Stimulated activated memory B cell treated with anti-CD40 and anti-IgM and Interleukin-4, amounts not matched to agents 10 μg/mL and 1 μg/mL and 100 μg/mL, for 72 hours (primary cell): ENCODE measurements at regions not wholly inside any gene's neighbourhood (a gene's known extent, or its start where the extent isn't known, plus 50 kb on each side); places are given as distances from the start of the nearest gene placed in this dataset.

Source experiments
- ATAC-seq: fragments of 150-1000 bp; cut with Tn5 transposase; 2 replicates; pipeline ENCODE4 v1.10.0; 2021
- H3K27ac Mint-ChIP-seq: one replicate; pipeline ENCODE4 v1.8.0; 2022; ENCODE audit warnings: mild to moderate bottlenecking, mixed read lengths
- H3K27me3 Mint-ChIP-seq: one replicate; pipeline ENCODE4 v1.8.0; 2022; ENCODE audit warnings: mixed read lengths
- H3K36me3 Mint-ChIP-seq: one replicate; pipeline ENCODE4 v1.8.0; 2022; ENCODE audit warnings: mixed read lengths
- H3K4me1 Mint-ChIP-seq: one replicate; pipeline ENCODE4 v1.8.0; 2022; ENCODE audit warnings: mixed read lengths
- H3K4me3 Mint-ChIP-seq: one replicate; pipeline ENCODE4 v1.8.0; 2022; ENCODE audit warnings: mild to moderate bottlenecking, moderate library complexity, mixed read lengths
- H3K9me3 Mint-ChIP-seq: one replicate; pipeline ENCODE4 v1.8.0; 2022; ENCODE audit warnings: mixed read lengths

DNA sequence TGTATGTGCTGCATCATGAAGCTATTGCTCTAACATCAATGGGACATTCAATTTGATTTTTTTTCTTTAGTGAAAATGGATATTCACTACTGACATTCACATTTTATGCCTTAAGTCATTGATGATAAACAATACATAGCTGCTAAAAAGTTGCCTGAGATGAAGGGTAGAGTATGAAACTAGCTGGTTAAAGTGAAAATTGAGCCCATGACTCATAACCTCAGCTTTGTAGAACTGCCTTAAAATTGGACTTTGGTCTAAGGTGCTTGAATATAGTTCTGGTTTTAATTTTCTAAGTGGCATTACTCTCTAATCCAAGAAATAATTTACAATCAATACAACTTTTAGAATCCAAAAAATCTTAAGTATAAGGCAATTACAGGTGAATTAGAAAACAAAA is 740.4 kb upstream of the RIOK2 start:
- H3K4me3 Mint-ChIP-seq: no peak overlapping the region
- no peaks in the 10 kb centered on the region for H3K36me3 Mint-ChIP-seq
- no peaks in the 10 kb centered on the region for H3K9me3 Mint-ChIP-seq
- H3K27me3 Mint-ChIP-seq: no peaks in the 10 kb centered on the region
- H3K4me1 Mint-ChIP-seq: no peaks in the 10 kb centered on the region
- H3K27ac Mint-ChIP-seq: no peak overlapping the region
- no peak for ATAC-seq

DNA sequence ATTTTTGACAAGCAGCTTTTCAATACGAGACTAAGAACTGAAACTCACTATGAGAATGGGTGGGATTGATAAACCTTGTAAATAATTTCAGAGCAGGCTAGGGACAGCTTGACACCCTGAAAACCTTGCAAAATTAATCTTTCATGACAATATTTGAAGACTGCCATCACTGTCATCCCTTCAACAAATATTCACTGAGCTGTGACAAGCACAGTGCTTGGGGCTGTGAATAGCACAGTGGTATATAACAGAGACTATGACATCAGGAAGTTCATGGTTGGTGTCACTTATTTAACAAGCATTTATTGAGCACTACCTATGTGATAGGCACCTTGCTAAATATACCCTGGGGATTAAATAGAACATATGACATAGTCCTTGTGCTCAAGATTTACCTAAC is 741.0 kb upstream of the RIOK2 start:
- H3K27me3 Mint-ChIP-seq: no peaks in the 10 kb centered on the region
- ATAC-seq: no peak
- no peaks in the 10 kb centered on the region for H3K36me3 Mint-ChIP-seq
- no peaks in the 10 kb centered on the region for H3K9me3 Mint-ChIP-seq
- no peak overlapping the region for H3K4me3 Mint-ChIP-seq
- H3K27ac Mint-ChIP-seq: no peak overlapping the region
- no peaks in the 10 kb centered on the region for H3K4me1 Mint-ChIP-seq

DNA sequence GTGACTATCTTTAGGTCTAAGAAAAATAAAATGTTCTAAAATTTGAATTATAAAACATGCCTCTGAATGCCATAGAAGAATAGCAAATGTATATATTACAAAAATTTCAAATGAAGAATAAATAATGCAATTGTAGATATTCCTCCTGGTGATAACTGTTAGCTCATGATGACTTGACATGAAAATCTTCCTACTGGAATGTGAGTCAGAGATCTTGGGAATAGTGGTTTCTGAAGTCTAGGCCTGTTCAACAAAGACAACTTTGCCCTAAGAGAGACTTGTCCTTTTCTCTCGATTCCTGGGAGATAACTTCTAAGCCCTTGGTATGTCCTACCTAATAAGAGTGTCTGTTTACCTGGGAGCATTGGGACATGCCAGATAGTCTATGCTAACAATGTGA is 746.3 kb upstream of the RIOK2 start:
- Mint-ChIP-seq H3K36me3 (no peaks in the 10 kb centered on the region), H3K4me3 (no peak overlapping the region), H3K4me1 (no peaks in the 10 kb centered on the region), H3K27me3 (no peaks in the 10 kb centered on the region), H3K27ac (no peak overlapping the region), H3K9me3 (no peaks in the 10 kb centered on the region)
- no peak for ATAC-seq

DNA sequence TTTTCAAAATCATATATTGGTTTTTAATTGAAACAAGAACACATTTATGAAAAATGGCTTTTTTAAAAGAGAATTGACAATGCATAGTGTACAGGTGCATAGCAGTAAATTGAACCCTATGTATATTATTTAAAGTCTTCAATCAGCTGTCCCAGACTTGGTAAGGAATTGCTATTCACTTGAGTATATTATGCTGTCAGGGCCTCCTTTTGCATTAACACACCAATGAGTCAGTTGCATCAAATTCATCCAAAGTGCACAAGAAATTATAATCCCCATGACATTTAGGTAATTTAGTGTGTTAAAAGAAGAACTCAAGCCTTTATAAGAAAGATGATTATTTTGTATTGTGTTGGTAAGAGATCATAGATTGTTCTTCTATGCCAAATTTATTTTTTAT is 748.8 kb upstream of the RIOK2 start:
- Mint-ChIP-seq H3K4me1 (no peaks in the 10 kb centered on the region), H3K9me3 (no peaks in the 10 kb centered on the region), H3K36me3 (no peaks in the 10 kb centered on the region), H3K4me3 (no peak overlapping the region), H3K27ac (no peak overlapping the region), H3K27me3 (no peaks in the 10 kb centered on the region)
- ATAC-seq: no peak

DNA sequence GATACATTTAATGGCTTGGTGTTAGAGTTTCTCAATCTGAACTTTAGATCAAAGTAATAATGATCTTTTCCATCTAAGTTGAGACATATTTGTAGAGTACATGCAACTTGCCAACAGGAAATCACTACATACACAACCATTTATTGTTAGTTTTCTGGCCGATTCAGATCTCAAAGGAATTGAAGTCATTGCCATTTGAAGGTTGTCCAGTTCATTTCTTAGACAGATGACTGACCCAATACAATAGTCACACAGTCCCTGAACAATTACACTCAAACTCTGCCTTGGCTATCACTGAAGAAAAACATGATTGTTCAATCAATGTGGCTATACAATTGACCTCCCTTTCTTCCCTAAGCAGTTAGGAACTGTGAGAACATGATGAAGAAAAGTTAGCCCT is 753.2 kb upstream of the RIOK2 start:
- H3K36me3 Mint-ChIP-seq: no peaks in the 10 kb centered on the region
- no peak for ATAC-seq
- H3K9me3 Mint-ChIP-seq: no peaks in the 10 kb centered on the region
- no peak overlapping the region for H3K4me3 Mint-ChIP-seq
- H3K4me1 Mint-ChIP-seq: no peaks in the 10 kb centered on the region
- no peak overlapping the region for H3K27ac Mint-ChIP-seq
- H3K27me3 Mint-ChIP-seq: no peaks in the 10 kb centered on the region

DNA sequence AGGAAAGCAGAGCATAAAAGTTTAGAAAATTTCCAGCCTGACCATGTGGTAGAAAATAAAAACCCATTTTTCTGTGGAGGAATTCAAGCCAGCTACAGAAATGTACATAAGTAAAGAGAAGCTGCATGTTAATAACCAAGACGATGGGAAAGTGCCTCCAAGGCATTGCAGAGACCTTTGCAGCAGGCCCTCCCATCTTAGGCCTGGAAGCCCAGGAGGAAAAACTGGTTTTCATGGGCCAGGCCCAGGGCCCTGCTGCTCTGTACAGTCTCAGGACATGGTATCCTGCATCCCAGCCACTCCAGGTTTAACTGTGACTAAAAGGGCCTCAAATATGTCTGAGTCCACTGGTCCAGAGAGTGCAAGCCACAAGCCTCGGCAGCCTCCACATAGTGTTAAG is 754.8 kb upstream of the RIOK2 start:
- Mint-ChIP-seq H3K27ac (no peak overlapping the region), H3K9me3 (no peaks in the 10 kb centered on the region), H3K36me3 (no peaks in the 10 kb centered on the region), H3K4me1 (no peaks in the 10 kb centered on the region), H3K4me3 (no peak overlapping the region), H3K27me3 (no peaks in the 10 kb centered on the region)
- ATAC-seq: peak; percentile 55

DNA sequence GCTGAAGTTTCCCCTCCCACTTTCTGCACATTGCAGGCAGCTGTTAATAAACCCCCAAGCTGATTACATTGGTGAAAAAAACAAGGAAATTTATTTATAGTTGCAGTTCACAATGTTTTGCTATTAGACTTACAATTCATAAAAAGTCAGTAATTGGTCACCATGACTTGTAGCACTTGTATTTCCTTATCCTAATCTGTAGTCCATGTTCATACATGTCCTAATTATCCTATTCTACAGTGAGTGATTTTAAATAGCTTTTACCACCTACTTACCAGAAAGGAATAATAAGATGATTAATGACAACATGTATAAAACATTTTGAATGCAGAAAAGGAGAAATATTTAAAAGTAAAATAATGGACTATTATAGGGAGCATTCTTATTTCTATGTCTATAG is 760.0 kb upstream of the RIOK2 start:
- no peaks in the 10 kb centered on the region for H3K27me3 Mint-ChIP-seq
- no peaks in the 10 kb centered on the region for H3K9me3 Mint-ChIP-seq
- no peaks in the 10 kb centered on the region for H3K4me1 Mint-ChIP-seq
- no peak for ATAC-seq
- H3K4me3 Mint-ChIP-seq: no peak overlapping the region
- no peaks in the 10 kb centered on the region for H3K36me3 Mint-ChIP-seq
- no peak overlapping the region for H3K27ac Mint-ChIP-seq

DNA sequence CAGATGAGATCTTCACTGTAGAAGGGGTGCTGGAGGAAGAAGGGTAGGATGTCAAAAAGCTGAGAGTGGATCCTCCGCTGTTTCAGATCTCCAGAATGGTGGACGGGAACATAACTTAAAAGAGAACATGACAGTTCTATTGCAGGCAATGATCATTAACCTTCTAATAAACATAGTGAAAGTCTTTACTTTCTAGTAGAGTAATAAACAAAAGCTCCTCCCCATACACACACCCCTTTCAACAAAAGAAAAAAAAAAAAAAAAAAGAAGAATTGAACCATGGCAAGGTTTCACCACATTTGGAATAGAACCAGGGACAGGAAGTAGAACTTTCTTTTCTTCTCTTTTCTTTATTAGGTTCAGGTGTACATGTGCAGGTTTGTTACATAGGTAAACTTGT is 768.1 kb upstream of the RIOK2 start:
- no peaks in the 10 kb centered on the region for H3K4me1 Mint-ChIP-seq
- no peak overlapping the region for H3K27ac Mint-ChIP-seq
- no peak overlapping the region for H3K4me3 Mint-ChIP-seq

DNA sequence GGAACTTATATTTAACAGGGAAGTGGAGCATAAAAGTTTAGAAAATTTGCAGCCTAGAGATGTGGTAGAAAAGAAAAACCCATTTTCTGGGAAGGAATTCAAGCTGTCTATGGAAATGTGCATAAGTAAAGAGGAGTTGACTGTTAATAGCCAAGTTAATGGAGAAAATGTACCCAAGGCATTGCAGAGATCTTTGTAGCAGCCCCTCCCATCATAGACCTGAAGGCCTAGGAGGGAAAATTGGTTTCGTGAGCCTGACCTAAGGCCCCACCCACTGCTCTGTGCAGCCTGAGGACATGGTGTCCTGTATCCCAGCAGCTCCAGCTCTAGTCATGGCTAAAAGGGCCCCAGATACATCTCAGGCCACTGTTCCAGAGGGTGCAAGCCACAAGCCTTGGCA is 772.4 kb upstream of the RIOK2 start:
- peaks cover 13% of the 10 kb centered on the region for H3K9me3 Mint-ChIP-seq
- no peaks in the 10 kb centered on the region for H3K36me3 Mint-ChIP-seq
- no peak overlapping the region for H3K27ac Mint-ChIP-seq
- H3K4me3 Mint-ChIP-seq: no peak overlapping the region
- no peaks in the 10 kb centered on the region for H3K27me3 Mint-ChIP-seq
- H3K4me1 Mint-ChIP-seq: no peaks in the 10 kb centered on the region
- peak; percentile 8 for ATAC-seq

More for the DNA sequence above, 768.1 kb upstream of the RIOK2 start:
- H3K27me3 Mint-ChIP-seq: no peaks in the 10 kb centered on the region
- no peaks in the 10 kb centered on the region for H3K36me3 Mint-ChIP-seq
- peaks cover 8% of the 10 kb centered on the region for H3K9me3 Mint-ChIP-seq
- no peak for ATAC-seq

DNA sequence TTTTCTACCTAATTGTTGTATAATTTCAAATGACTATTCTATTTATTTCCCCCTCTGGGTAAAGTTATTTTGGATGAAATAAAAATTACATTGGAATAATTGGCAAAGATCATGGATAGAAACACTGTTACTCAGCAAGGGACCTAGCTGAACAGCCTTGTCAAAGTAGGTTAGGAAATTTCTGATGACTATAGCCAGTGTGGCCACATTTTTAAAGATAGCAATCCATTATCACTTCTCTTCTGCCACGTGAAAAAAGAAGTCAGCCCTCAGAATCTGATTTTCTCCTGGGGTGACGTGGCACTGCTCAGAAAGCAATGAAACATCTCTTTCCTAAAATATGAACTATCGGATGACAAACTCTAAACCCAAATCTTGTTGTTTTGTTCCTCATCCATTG is 784.2 kb upstream of the RIOK2 start:
- H3K4me1 Mint-ChIP-seq: no peaks in the 10 kb centered on the region
- H3K36me3 Mint-ChIP-seq: no peaks in the 10 kb centered on the region
- H3K4me3 Mint-ChIP-seq: no peak overlapping the region
- H3K9me3 Mint-ChIP-seq: no peaks in the 10 kb centered on the region
- ATAC-seq: no peak
- no peaks in the 10 kb centered on the region for H3K27me3 Mint-ChIP-seq
- H3K27ac Mint-ChIP-seq: no peak overlapping the region

DNA sequence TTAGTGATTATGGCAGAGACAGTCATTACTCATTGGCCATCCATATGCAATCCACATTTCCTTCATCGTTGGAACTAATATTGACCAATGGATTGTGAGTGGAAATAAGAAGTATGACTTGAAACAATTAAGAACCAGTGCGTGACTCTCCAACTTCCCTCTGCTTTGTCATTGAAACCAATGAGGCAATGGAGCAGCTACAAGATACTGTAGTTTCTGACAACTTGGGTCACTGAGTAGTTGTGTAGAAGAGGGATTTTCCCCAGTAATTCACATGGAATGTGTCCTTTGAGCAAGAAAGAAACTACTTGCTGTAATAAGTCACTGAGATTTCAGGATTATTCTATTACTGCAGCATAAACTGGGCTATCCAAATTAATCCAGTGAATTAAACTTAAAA is 785.3 kb upstream of the RIOK2 start:
- Mint-ChIP-seq H3K27me3 (no peaks in the 10 kb centered on the region), H3K36me3 (no peaks in the 10 kb centered on the region), H3K4me3 (no peak overlapping the region), H3K9me3 (no peaks in the 10 kb centered on the region), H3K4me1 (no peaks in the 10 kb centered on the region), H3K27ac (no peak overlapping the region)
- ATAC-seq: no peak

DNA sequence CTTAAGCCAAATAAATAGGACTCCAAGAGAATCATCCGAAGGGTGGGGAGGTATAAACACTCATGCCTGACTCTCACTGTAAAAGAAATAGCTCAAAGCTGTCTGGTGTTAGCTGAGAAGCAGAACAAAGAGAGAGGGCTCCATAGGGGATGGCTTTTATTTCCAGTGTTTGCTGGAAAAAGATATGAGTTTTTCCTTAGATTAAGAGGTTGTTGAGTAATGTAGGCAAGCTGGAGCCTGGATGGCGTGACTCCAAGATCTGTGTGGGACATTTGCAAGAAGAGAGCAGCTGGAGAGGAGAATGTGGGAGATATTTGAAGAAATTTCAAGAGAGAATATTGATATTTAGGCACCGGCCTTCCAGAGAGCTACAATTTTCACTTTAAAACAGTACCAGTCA is 793.7 kb upstream of the RGMB start:
- H3K9me3 Mint-ChIP-seq: no peaks in the 10 kb centered on the region
- ATAC-seq: peak; percentile 12
- H3K36me3 Mint-ChIP-seq: no peaks in the 10 kb centered on the region
- no peaks in the 10 kb centered on the region for H3K27me3 Mint-ChIP-seq
- H3K27ac Mint-ChIP-seq: no peak overlapping the region
- no peaks in the 10 kb centered on the region for H3K4me1 Mint-ChIP-seq
- no peak overlapping the region for H3K4me3 Mint-ChIP-seq

DNA sequence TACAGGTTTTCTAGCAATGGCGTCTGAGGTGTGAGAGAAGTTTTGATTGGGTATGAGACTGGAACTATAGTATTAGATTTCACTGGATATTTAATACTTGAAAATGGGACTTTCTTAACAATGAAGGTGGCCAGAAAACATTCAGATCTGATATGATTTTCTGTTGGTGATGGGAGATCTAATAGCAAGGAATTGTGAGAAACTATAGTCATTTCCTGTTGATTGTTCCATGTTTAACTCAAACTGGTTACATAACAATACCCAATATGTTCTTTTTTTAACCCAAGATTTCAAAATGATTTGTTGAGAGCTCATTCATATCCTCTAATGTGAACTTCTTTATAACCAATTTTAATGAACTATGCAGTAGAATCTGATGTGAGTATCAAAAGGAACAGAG is 793.2 kb upstream of the RGMB start:
- ATAC-seq: no peak
- Mint-ChIP-seq H3K9me3 (no peaks in the 10 kb centered on the region), H3K27ac (no peak overlapping the region), H3K4me3 (no peak overlapping the region), H3K27me3 (no peaks in the 10 kb centered on the region), H3K36me3 (no peaks in the 10 kb centered on the region), H3K4me1 (no peaks in the 10 kb centered on the region)

DNA sequence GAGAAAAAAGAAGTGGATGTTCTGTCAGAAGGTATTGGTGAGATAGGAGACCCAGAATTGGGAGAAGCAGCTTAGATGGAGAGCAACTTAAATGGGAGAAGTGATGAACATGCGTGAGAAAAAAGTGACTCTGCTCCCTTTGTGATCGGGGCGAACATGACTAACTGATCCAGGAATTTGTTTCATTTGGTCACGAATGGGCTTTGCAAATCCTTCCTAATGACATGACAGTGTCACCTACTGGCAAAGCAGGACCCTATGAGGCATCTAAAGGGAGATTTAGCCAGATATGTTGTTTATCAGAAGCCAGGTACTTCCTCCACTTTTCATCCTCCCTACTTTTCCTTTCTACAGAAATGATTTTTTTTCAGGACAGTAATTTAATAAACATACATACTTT is 787.4 kb upstream of the RGMB start:
- no peak overlapping the region for H3K4me3 Mint-ChIP-seq
- ATAC-seq: no peak
- H3K27me3 Mint-ChIP-seq: peaks cover 7% of the 10 kb centered on the region
- no peaks in the 10 kb centered on the region for H3K36me3 Mint-ChIP-seq
- H3K4me1 Mint-ChIP-seq: no peaks in the 10 kb centered on the region
- H3K27ac Mint-ChIP-seq: no peak overlapping the region
- H3K9me3 Mint-ChIP-seq: no peaks in the 10 kb centered on the region

DNA sequence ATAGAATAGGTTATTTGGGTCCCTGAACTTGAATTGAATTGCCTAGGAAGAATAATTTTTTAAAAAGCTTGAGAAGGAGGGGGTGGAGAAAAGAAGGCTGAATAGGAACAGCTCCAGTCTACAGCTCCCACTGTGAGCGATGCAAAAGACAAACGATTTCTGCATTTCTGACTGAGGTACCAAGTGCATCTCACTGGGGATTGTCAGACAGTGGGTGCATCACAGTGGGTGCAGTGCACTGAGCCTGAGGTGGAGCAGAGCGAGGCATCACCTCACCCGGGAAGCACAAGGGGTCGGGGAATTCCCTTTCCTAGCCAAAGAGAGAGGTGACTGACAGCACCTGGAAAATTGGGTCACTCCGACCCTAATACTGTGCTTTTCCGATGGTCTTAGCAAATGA is 782.2 kb upstream of the RGMB start:
- H3K27me3 Mint-ChIP-seq: peaks cover 9% of the 10 kb centered on the region
- no peak overlapping the region for H3K4me3 Mint-ChIP-seq
- H3K27ac Mint-ChIP-seq: no peak overlapping the region
- peaks cover 12% of the 10 kb centered on the region for H3K9me3 Mint-ChIP-seq
- no peaks in the 10 kb centered on the region for H3K36me3 Mint-ChIP-seq
- ATAC-seq: no peak
- no peaks in the 10 kb centered on the region for H3K4me1 Mint-ChIP-seq

DNA sequence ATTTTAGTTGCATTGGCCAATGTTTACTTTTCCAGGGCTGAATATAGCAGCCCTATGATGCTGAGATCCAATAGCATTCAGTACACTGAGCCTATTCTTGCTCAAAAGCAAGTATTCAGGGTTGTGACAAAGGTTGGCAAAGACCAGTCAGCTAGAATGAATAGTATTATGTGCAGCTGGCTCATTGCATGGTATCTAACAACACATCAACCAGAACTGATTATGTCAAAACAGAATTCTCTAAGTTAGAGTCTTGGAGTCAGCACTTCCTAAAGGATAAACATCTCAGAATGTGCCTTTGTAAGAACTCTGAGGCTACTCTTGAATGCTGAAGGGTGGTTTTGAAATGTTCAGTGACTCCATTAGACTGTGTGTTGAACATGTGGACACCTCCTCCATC is 774.5 kb upstream of the RGMB start:
- no peaks in the 10 kb centered on the region for H3K27me3 Mint-ChIP-seq
- ATAC-seq: no peak
- no peaks in the 10 kb centered on the region for H3K36me3 Mint-ChIP-seq
- peaks cover 4% of the 10 kb centered on the region for H3K9me3 Mint-ChIP-seq
- no peak overlapping the region for H3K4me3 Mint-ChIP-seq
- no peak overlapping the region for H3K27ac Mint-ChIP-seq
- no peaks in the 10 kb centered on the region for H3K4me1 Mint-ChIP-seq

DNA sequence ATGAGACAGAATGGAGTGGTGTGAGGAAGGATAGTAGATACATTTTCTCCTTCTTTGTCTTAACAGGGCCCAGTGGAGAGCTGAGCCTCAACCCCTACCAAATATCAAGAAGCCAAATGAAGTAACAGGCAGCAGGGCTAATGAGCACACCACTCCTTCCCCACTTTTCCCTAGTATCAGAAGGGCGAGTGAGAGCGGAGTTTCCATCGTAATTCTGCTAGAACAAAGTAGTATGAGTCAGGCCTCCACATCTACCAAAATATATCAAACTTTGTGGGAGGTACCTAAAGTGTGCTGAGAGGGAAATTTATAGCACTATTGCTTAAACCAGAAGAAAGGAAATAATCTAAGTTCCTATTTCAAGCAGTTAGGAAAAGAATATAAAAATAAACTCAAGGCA is 769.0 kb upstream of the RGMB start:
- no peaks in the 10 kb centered on the region for H3K4me1 Mint-ChIP-seq
- H3K27me3 Mint-ChIP-seq: no peaks in the 10 kb centered on the region
- no peak overlapping the region for H3K27ac Mint-ChIP-seq
- H3K36me3 Mint-ChIP-seq: no peaks in the 10 kb centered on the region
- ATAC-seq: no peak
- no peaks in the 10 kb centered on the region for H3K9me3 Mint-ChIP-seq
- no peak overlapping the region for H3K4me3 Mint-ChIP-seq
